HG03095 (cell line): ENCODE measurements at regions not wholly inside any gene's neighbourhood (a gene's known extent, or its start where the extent isn't known, plus 50 kb on each side); places are given as distances from the start of the nearest gene placed in this dataset.
"Not testable (repeated sequence)": the region's sequence is repeated elsewhere in the genome, so short reads cannot be mapped to it uniquely, and the experiment has no call there.

ENCODE experiments used
- ATAC-seq: cut with Tn5 transposase; IDR thresholded peaks from one replicate; pipeline ENCODE4 v1.9.1; 2021; ENCODE audit warnings: moderate library complexity; ENCODE audit not compliant: unreplicated experiment

- no peak for ATAC-seq
Observed at GRCh38 chr1:25134307-25134706, 98.0 kb downstream of the SYF2 start.

- ATAC-seq = no peak
Observed at GRCh38 chr1:25131794-25132193, 100.5 kb downstream of the SYF2 start.

DNA sequence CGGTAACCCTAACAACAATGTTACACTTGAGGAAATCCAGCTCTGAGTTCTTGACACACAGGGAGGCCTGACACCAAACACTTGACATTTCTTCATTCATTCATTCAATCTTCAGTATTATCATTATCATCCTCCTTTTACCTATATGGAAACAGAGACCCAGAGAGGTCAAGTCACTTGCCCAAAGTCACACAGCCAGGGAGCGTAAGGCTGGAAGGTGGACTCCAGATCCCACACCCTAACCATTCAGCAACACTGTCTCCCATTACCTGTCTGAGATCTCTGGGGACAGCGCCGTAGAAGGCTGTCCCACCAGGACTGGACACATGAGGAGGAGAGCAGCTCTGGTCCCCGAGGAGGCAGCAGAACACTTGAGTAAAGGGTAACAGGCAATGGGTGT is 101.4 kb downstream of the SYF2 start:
- no peak for ATAC-seq

- no peak for ATAC-seq
Observed at GRCh38 chr1:25129380-25129779, 102.9 kb downstream of the SYF2 start.

- peak; percentile 57 for ATAC-seq
Observed at GRCh38 chr1:25128121-25128621, 104.1 kb downstream of the SYF2 start.

DNA sequence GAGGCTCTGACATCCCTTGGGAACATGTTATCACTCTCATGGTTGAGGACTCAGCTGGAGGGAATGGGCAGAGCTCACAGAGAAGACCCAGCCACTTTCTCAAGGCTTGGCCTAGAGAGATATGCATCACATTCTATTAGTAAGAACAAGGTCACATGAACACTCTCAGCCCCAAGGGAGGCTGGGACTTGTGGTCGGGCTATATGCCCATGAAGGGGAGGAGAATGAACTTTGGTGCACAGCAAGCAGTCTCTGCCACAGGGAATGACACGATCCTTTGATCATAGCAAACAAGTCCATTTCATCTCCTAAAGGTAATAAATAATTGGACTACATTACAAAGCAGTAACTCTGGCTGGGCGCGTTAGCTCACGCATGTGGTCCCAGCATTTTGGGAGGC is 105.7 kb downstream of the SYF2 start:
- no peak for ATAC-seq

DNA sequence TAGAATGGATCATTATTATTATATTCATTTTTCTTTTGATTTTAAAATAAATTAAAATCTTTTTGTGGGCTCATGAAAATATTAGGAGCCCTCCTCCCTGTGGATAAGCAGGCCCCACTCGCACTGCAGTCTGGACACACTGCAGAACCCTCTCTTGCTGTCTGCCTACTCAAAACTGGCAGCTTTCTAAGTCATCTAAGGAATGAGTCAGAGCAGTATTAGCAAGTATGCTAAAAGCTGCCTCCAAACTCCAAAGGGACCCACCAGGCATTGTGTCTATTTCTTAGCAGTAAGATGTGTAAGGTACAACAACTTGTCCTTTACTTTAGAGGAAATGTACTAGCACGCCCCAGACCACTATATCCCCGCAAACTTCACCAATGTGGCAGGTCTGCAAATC is 108.8 kb downstream of the SYF2 start:
- ATAC-seq = no peak

GRCh38 chr1:25122747-25123146 is 109.6 kb downstream of the SYF2 start:
- no peak for ATAC-seq

- ATAC-seq = no peak
Observed at GRCh38 chr1:25120281-25120680, 112.0 kb downstream of the SYF2 start.

GRCh38 chr1:25118546-25118945 is 113.8 kb downstream of the SYF2 start:
- ATAC-seq = no peak

DNA sequence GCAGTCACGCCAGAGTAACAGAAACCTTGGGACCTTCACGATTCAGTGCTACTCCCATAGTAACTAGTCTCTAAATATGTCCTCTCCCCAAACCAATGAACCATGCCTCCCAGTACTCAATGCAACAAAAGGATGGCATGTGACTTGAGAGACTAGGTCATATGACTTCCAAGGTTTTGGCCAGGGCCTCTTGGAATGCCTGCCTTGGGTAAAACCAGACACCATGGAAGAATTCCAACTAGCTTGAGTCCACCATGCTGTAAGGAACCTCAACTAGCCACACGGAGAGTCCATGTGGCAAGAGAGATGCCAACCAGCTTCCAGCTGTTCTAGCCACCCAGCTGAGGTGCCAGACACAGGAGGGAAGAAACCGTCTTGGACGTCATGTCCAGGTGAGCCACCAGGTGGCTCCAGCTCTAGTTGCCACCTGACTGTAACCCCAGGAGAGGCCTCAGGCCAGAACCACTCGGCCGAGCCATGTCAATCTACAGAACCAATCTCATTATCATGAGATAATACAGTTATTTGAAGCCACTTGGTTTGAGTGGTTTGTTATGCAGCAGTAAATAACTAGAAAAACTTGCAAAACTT is 115.0 kb downstream of the SYF2 start:
- no peak for ATAC-seq

DNA sequence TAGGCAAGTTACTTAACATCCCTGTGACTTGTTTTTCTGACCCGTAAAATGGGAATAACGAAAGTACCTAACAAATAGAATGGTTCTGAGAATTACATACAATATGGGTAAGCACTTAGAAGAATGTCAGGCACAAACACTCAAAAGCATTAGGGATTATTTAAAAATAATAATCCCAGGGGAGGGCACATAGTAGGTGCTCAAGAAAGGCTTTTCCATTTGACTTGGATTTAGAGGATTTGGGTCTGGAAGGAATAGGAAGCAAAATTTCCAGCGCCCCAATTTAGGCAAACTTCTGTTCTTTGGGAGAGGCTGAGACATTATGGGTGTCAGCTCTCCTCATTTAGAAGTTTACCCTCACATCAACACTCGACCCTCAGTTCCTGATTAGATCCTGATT is 115.5 kb downstream of the SYF2 start:
- ATAC-seq = no peak

- ATAC-seq = not testable (repeated sequence)
Observed at GRCh38 chr1:25116117-25116516, 116.2 kb downstream of the SYF2 start.

DNA sequence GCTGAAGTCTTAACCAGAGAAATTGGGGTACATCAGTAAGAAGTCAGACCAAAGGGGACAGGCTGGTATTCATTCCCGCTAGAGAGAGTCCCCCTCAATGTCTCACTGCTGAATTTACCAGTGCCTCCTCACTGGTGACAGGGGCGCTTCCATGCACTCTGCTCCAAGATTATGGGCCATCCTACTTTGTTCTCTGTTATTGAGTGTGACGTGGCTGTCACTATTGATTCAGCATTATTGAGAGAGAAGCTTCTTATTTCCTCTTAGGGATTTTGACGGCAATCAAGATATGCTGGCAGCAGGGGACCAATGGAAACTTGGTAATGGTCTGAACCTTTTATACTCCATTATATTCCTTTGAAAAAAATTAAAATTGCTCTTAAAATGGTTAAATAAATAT is 118.6 kb downstream of the SYF2 start:
- no peak for ATAC-seq

DNA sequence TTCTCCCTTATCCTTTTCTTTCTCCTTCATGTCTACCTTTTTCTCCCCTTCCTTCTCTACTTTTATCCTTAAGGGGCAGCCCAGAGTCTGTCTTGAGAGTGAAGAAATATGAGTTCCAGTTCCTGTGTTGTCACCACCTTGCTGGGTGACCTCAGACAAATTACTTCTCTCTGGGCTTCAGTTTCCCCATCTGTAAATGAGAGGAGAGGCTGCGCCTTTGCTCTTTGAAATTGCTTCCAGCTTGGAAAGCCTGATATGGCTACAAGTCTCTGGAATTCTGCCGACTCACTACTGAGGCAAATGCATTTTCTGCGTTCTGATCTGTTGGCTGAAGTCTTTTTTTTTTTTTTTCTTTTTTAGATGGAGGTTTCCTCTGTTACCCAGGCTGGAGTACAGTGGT is 119.2 kb downstream of the SYF2 start:
- ATAC-seq = no peak

DNA sequence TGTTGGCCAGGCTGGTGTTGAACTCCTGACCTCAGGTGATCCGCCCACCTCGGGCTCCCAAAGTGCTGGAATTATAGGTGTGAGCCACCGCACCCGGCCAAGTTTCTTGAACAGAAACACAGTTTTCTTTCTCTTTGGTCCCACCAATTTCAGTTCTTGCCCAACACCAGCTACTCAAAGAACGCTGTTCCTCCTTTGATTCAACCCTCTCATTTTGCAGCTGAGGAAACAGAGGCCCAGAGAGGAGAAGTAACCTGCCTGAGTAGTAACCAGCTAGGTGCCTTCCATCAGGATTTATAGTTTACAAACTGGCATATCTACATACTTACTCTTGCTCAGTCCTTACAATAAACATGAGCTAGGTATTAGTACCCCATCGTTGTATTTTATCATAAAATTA is 119.9 kb downstream of the SYF2 start:
- ATAC-seq = no peak

- no peak for ATAC-seq
Observed at GRCh38 chr1:25111706-25112105, 120.6 kb downstream of the SYF2 start.

GRCh38 chr1:25110485-25110884 is 121.8 kb downstream of the SYF2 start:
- ATAC-seq = no peak

- ATAC-seq = no peak
Observed at GRCh38 chr1:25110036-25110435, 122.3 kb downstream of the SYF2 start.

- ATAC-seq = no peak
Observed at GRCh38 chr1:25109531-25109951, 122.8 kb downstream of the SYF2 start.

GRCh38 chr1:25107643-25108010 is 124.7 kb downstream of the SYF2 start:
- no peak for ATAC-seq

DNA sequence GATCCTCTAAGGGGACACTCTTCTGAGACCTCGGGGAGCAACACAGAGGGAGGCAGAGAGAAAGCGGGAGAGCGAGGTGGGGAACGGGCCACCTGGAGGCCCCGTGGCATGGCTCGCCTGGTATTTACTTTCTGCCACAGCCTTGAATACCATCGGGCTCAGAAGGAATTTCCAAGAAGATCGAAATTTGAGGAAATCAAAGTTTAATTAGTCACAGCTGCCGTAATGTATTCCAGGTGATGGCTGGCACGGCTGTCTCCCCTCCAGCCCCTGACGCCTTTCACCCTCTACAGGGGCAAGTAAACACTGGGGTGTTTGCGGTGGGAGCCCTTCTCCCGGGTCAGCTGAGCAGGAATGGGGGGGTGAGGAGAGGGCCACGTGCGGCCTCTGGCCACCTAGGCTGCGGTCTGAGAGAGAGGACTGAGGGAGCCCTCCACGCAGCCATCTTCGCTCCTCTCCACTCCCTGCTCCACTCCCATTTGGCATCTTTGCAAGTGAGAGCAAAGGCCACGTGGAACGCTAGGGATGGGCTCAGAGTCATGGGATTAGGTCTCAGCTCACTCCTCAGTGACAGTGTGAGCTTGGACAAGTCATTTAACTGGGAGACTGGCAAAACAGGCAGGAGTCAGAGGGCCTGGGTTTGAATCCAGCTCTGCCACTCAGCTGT is 125.2 kb downstream of the SYF2 start:
- no peak for ATAC-seq

DNA sequence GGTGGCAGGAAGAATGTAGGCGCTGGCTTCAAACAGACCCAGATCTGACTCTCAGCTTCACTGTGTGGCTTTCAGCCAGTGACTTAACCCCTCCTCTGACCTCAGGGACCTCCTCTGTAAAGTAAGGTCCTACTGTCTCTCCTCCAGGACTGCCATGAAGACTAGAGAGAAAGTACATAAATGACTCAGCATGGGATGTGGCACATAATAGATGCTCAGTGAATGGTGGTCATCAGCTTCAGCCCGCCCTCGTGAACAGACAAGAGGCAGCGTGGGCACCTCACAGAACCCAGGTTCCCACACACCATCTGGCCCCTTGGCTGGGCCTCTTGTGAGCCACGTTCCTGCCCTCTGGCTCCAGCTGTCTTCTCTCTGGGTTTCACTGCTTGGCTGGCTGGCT is 126.0 kb downstream of the SYF2 start:
- ATAC-seq = no peak
